Fibroblast of lung (primary cell): ENCODE measurements at regions not wholly inside any gene's neighbourhood (a gene's known extent, or its start where the extent isn't known, plus 50 kb on each side); places are given as distances from the start of the nearest gene placed in this dataset.

ENCODE experiments used
- DNase-seq, 2 donors: peaks; one replicate each; pipeline versions ENCODE4 v3.0.0 to v3.0.0-alpha.2; 2010; ENCODE audit warnings: low read depth in 2 of 2
- H2AFZ ChIP-seq: 2 replicates; pipeline ENCODE4 v1.5.1; 2012; ENCODE audit warnings: low read length, control low read depth, inconsistent platforms
- H3K27ac ChIP-seq: 2 replicates; pipeline ENCODE4 v1.5.1; 2011; ENCODE audit warnings: low read length, control low read depth; ENCODE audit not compliant: insufficient read depth
- H3K27me3 ChIP-seq: 2 replicates; pipeline ENCODE4 v1.5.1; 2011; ENCODE audit warnings: mild to moderate bottlenecking, low read length; ENCODE audit not compliant: control insufficient read depth, insufficient read depth
- H3K36me3 ChIP-seq: 2 replicates; pipeline ENCODE4 v1.5.1; 2011; ENCODE audit warnings: low read length; ENCODE audit not compliant: control insufficient read depth, insufficient read depth
- H3K4me1 ChIP-seq: 2 replicates; pipeline ENCODE4 v1.5.1; 2011; ENCODE audit warnings: low read length; ENCODE audit not compliant: control insufficient read depth, insufficient read depth; ENCODE audit errors: extremely low read depth
- H3K4me2 ChIP-seq: 2 replicates; pipeline ENCODE4 v1.5.1; 2011; ENCODE audit warnings: low read length, control low read depth; ENCODE audit not compliant: insufficient read depth; ENCODE audit errors: extremely low read depth
- H3K4me3 ChIP-seq, 4 experiments: fragments of 200-600 bp in 1 of 4; sonication (generic) in 1 of 4; replicated peaks in 1 of 4; 2 replicates each; pipeline ENCODE4 v1.5.1; 2011 to 2016; ENCODE audit warnings: low read length in 4 of 4, low read depth in 3 of 4, mild to moderate bottlenecking in 3 of 4, control low read depth in 2 of 4, inconsistent platforms in 1 of 4, mixed read lengths in 1 of 4; ENCODE audit not compliant: insufficient read depth in 1 of 4; ENCODE audit errors: control extremely low read depth in 1 of 4
- H3K79me2 ChIP-seq: 2 replicates; pipeline ENCODE4 v1.5.1; 2012; ENCODE audit warnings: mild to moderate bottlenecking, low read length, inconsistent platforms; ENCODE audit not compliant: control insufficient read depth, insufficient read depth
- H3K9ac ChIP-seq: 2 replicates; pipeline ENCODE4 v1.5.1; 2011; ENCODE audit warnings: mild to moderate bottlenecking, low read length, control low read depth; ENCODE audit not compliant: insufficient read depth
- H3K9me3 ChIP-seq: 2 replicates; pipeline ENCODE4 v1.5.1; 2012; ENCODE audit warnings: low read depth, low read length; ENCODE audit not compliant: control insufficient read depth, insufficient read depth
- H4K20me1 ChIP-seq: 2 replicates; pipeline ENCODE4 v1.5.1; 2011; ENCODE audit warnings: low read length; ENCODE audit not compliant: control insufficient read depth, insufficient read depth; ENCODE audit errors: extremely low read depth
- CTCF ChIP-seq, 2 donors: IDR thresholded peaks in 1 of 2; conservative IDR thresholded peaks in 1 of 2; 1 replicate in 1 of 2; 2 replicates in 1 of 2; pipeline ENCODE4 v1.5.1; 2011 to 2012; ENCODE audit warnings: low read length in 2 of 2, control low read depth in 1 of 2, inconsistent platforms in 1 of 2, low read depth in 1 of 2, mild to moderate bottlenecking in 1 of 2
- EZH2 ChIP-seq: IDR thresholded peaks from 2 replicates; pipeline ENCODE4 v1.5.1; 2012; ENCODE audit warnings: low read length, control low read depth, mild to moderate bottlenecking; ENCODE audit errors: missing control alignments

- Histone ChIP-seq H4K20me1 (no peaks in the 10 kb centered on the region), H3K9me3 (no peaks in the 10 kb centered on the region), H3K9ac (no peak overlapping the region), H3K27me3 (no peaks in the 10 kb centered on the region), H3K36me3 (no peaks in the 10 kb centered on the region), H2AFZ (no peak overlapping the region), H3K4me1 (no peaks in the 10 kb centered on the region), H3K27ac (no peak overlapping the region), H3K79me2 (no peaks in the 10 kb centered on the region), H3K4me3 (no peak overlapping the region), H3K4me2 (no peak overlapping the region)
- TF ChIP-seq CTCF (conservative IDR thresholded peaks at IDR 0.05 in 1 of 2, IDR thresholded peaks at IDR 0.05 in 1 of 2; ENCODE audit: low read depth in 1 of 2, low read length in 2 of 2) (no peak), EZH2 (no peak)
- DNase-seq, result no peak
These were observed 500.9 kb downstream of the ENC1 start for GRCh38 chr5:74139589-74139988.

DNA sequence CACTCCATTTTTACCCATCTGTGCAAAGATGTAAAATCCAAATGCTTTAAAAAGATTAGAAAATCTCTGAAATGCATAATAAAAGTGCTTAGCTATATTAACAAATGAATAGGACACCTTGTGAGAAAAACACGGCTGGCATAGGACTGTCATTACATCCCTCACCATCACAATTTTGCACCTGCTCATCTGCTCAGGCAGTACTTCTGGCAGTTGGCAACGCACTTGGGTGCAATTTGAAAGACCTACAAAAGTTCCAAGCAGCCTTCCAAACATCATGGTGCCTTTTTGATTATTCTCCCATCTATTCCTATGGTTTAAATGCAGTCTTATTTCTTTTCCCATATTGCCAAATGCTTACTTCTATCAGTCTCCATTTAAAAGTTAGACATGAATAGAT lies 501.8 kb downstream of the ENC1 start:
- Histone ChIP-seq H3K27me3 (no peaks in the 10 kb centered on the region), H3K9ac (no peak overlapping the region), H3K79me2 (no peaks in the 10 kb centered on the region), H3K36me3 (no peaks in the 10 kb centered on the region), H2AFZ (no peak overlapping the region), H3K4me3 (no peak overlapping the region), H3K9me3 (no peaks in the 10 kb centered on the region), H3K4me1 (no peaks in the 10 kb centered on the region), H3K27ac (no peak overlapping the region), H4K20me1 (no peaks in the 10 kb centered on the region), H3K4me2 (no peak overlapping the region)
- no peak for DNase-seq
- TF ChIP-seq EZH2 (no peak), CTCF (conservative IDR thresholded peaks at IDR 0.05 in 1 of 2, IDR thresholded peaks at IDR 0.05 in 1 of 2; ENCODE audit: low read depth in 1 of 2, low read length in 2 of 2) (no peak)

GRCh38 chr5:74136276-74136825 lies 504.2 kb downstream of the ENC1 start:
- Histone ChIP-seq H3K9ac (no peak overlapping the region), H3K4me1 (no peaks in the 10 kb centered on the region), H3K4me2 (no peak overlapping the region), H3K27ac (no peak overlapping the region), H3K79me2 (no peaks in the 10 kb centered on the region), H2AFZ (no peak overlapping the region), H4K20me1 (no peaks in the 10 kb centered on the region), H3K27me3 (no peaks in the 10 kb centered on the region), H3K9me3 (no peaks in the 10 kb centered on the region), H3K36me3 (no peaks in the 10 kb centered on the region), H3K4me3 (no peak overlapping the region)
- no peak for DNase-seq
- TF ChIP-seq EZH2 (no peak), CTCF (conservative IDR thresholded peaks at IDR 0.05 in 1 of 2, IDR thresholded peaks at IDR 0.05 in 1 of 2; ENCODE audit: low read depth in 1 of 2, low read length in 2 of 2) (no peak)
